GM23338 (cell line): ENCODE measurements at regions not wholly inside any gene's neighbourhood (a gene's known extent, or its start where the extent isn't known, plus 50 kb on each side); places are given as distances from the start of the nearest gene placed in this dataset.

Source experiments
- ATAC-seq: fragments of 200-7000 bp; cut with Tn5 transposase; 3 replicates; pipeline ENCODE4 v1.9.1; 2020
- DNase-seq: peaks from one replicate; pipeline ENCODE4 v3.0.0-alpha.2; 2015; ENCODE audit warnings: low spot score
- H2AFZ ChIP-seq: fragments of 200-600 bp; sonication (generic); 2 replicates; pipeline ENCODE4 v1.8.0; 2016; ENCODE audit warnings: antibody characterized with exemption, mild to moderate bottlenecking, moderate library complexity
- H3F3A ChIP-seq: fragments of 200-600 bp; sonication (generic); replicated peaks from 2 replicates; pipeline ENCODE4 v1.8.0; 2017; ENCODE audit warnings: antibody characterized with exemption, mixed run types, low read depth
- H3K27ac ChIP-seq: fragments of 200-600 bp; sonication (generic); 2 replicates; pipeline ENCODE4 v1.6.1; 2016; ENCODE audit warnings: low read depth
- H3K27me3 ChIP-seq: fragments of 200-600 bp; sonication (generic); 2 replicates; pipeline ENCODE4 v1.8.0; 2016; ENCODE audit warnings: mild to moderate bottlenecking, mixed run types, moderate library complexity; ENCODE audit not compliant: insufficient read depth
- H3K36me3 ChIP-seq: fragments of 200-600 bp; sonication (generic); 2 replicates; pipeline ENCODE4 v1.8.0; 2016; ENCODE audit warnings: mild to moderate bottlenecking; ENCODE audit not compliant: insufficient read depth
- H3K4me1 ChIP-seq: fragments of 200-600 bp; sonication (generic); 2 replicates; pipeline ENCODE4 v1.8.0; 2016; ENCODE audit warnings: mild to moderate bottlenecking, moderate library complexity; ENCODE audit not compliant: insufficient read depth
- H3K4me2 ChIP-seq: fragments of 200-600 bp; sonication (generic); 2 replicates; pipeline ENCODE4 v1.7.1; 2017; ENCODE audit warnings: mixed run types
- H3K4me3 ChIP-seq: fragments of 200-600 bp; sonication (generic); 2 replicates; pipeline ENCODE4 v1.6.1; 2016; ENCODE audit warnings: mixed run types
- H3K79me2 ChIP-seq: fragments of 200-600 bp; sonication (generic); replicated peaks from 2 replicates; pipeline ENCODE4 v1.8.0; 2017; ENCODE audit warnings: mild to moderate bottlenecking; ENCODE audit not compliant: insufficient read depth
- H3K9me2 ChIP-seq: fragments of 200-600 bp; sonication (generic); 2 replicates; pipeline ENCODE4 v1.8.0; 2017; ENCODE audit not compliant: insufficient read depth
- H4K20me1 ChIP-seq: fragments of 200-600 bp; sonication (generic); replicated peaks from 2 replicates; pipeline ENCODE4 v1.8.0; 2017; ENCODE audit warnings: mild to moderate bottlenecking; ENCODE audit not compliant: insufficient read depth
- H3K27ac Mint-ChIP-seq: 2 replicates; pipeline ENCODE4 v1.8.0; 2020; ENCODE audit warnings: inconsistent platforms, mild to moderate bottlenecking, moderate library complexity, mixed read lengths
- H3K27me3 Mint-ChIP-seq: 3 replicates; pipeline ENCODE4 v1.8.0; 2022; ENCODE audit warnings: low read depth, mild to moderate bottlenecking, moderate library complexity, mixed read lengths, inconsistent platforms; ENCODE audit not compliant: insufficient read depth, poor library complexity
- H3K36me3 Mint-ChIP-seq: 3 replicates; pipeline ENCODE4 v1.8.0; 2021; ENCODE audit warnings: low read depth, mild to moderate bottlenecking, inconsistent platforms, moderate library complexity, mixed read lengths
- H3K4me1 Mint-ChIP-seq: 3 replicates; pipeline ENCODE4 v1.8.0; 2020; ENCODE audit warnings: mild to moderate bottlenecking, inconsistent platforms, mixed read lengths
- H3K4me3 Mint-ChIP-seq: 3 replicates; pipeline ENCODE4 v1.8.0; 2021; ENCODE audit warnings: moderate library complexity, mild to moderate bottlenecking, inconsistent platforms, mixed read lengths
- H3K9me3 Mint-ChIP-seq: 3 replicates; pipeline ENCODE4 v1.8.0; 2020; ENCODE audit warnings: moderate library complexity, mild to moderate bottlenecking, inconsistent platforms, mixed read lengths
- CREB1 ChIP-seq: fragments of 250-450 bp; sonication (Bioruptor Pico); IDR thresholded peaks from 2 replicates; pipeline ENCODE4 v1.5.0; 2020; ENCODE audit warnings: low read depth, mild to moderate bottlenecking, moderate library complexity
- CTCF ChIP-seq, 2 experiments: fragments of 200-600 bp in 1 of 2; sonication (generic) in 1 of 2; conservative IDR thresholded peaks; 2 replicates each; pipeline versions ENCODE4 v1.5.1 to v1.6.1; 2016 to 2017; ENCODE audit warnings: antibody characterized with exemption in 2 of 2, low read depth in 2 of 2, mild to moderate bottlenecking in 2 of 2, moderate library complexity in 1 of 2
- ETS1 ChIP-seq: IDR thresholded peaks from 2 replicates; pipeline ENCODE4 v1.6.1; 2016; ENCODE audit warnings: antibody characterized with exemption
- EZH2phosphoT487 ChIP-seq: fragments of 200-600 bp; sonication (generic); IDR thresholded peaks from one replicate; pipeline ENCODE4 v1.8.1; 2018; ENCODE audit warnings: antibody characterized with exemption; ENCODE audit not compliant: unreplicated experiment
- NANOG ChIP-seq: IDR thresholded peaks from 2 replicates; pipeline ENCODE4 v1.6.1; 2016; ENCODE audit warnings: antibody characterized with exemption, borderline replicate concordance
- POLR2AphosphoS5 ChIP-seq: IDR thresholded peaks from 2 replicates; pipeline ENCODE4 v1.6.1; 2016; ENCODE audit warnings: antibody characterized with exemption, low read depth
- REST ChIP-seq: IDR thresholded peaks from one replicate; pipeline ENCODE4 v1.6.1; 2018; ENCODE audit warnings: antibody characterized with exemption; ENCODE audit not compliant: unreplicated experiment
- STAT1 ChIP-seq: IDR thresholded peaks from one replicate; pipeline ENCODE4 v1.6.1; 2016; ENCODE audit warnings: antibody characterized with exemption; ENCODE audit not compliant: unreplicated experiment
- ZNF114 ChIP-seq: fragments of 250-450 bp; sonication (Bioruptor Pico); IDR thresholded peaks from 2 replicates; pipeline ENCODE4 v1.5.0; 2020; ENCODE audit warnings: mild to moderate bottlenecking, moderate library complexity
- ZNF331 ChIP-seq: fragments of 250-450 bp; sonication (Bioruptor Pico); IDR thresholded peaks from 2 replicates; pipeline ENCODE4 v1.5.0; 2020; ENCODE audit warnings: low read depth, mild to moderate bottlenecking, moderate library complexity

GRCh38 chr16:82301146-82301755 lies 131.2 kb upstream of the MPHOSPH6 start:
- Histone ChIP-seq H3K27ac (no peak overlapping the region), H3K9me2 (no peaks in the 10 kb centered on the region), H3K4me3 (no peak overlapping the region), H3K27me3 (no peaks in the 10 kb centered on the region), H3K36me3 (no peaks in the 10 kb centered on the region), H3K4me1 (no peaks in the 10 kb centered on the region), H3K4me2 (no peak overlapping the region), H2AFZ (no peak overlapping the region), H3K79me2 (no peaks in the 10 kb centered on the region), H3F3A (0 out of 2 replicates have a peak, but pooled peaks cover 2% of the 10 kb centered on the region), H4K20me1 (no peaks in the 10 kb centered on the region)
- DNase-seq, result no peak
- Mint-ChIP-seq H3K36me3 (no peaks in the 10 kb centered on the region), H3K9me3 (no peaks in the 10 kb centered on the region; the same call in 2 of the 3 replicates), H3K27ac (no peak overlapping the region), H3K4me1 (no peaks in the 10 kb centered on the region), H3K4me3 (no peak overlapping the region), H3K27me3 (peaks cover 4% of the 10 kb centered on the region)
- ATAC-seq, result no peak
- TF ChIP-seq EZH2phosphoT487 (no peak), POLR2AphosphoS5 (no peak), ETS1 (no peak), REST (no peak)

- no peaks in the 10 kb centered on the region for H3K36me3 Mint-ChIP-seq
- no peaks in the 10 kb centered on the region for H3K79me2 ChIP-seq
- no peak overlapping the region for H3K27ac Mint-ChIP-seq
- no peaks in the 10 kb centered on the region for H3K27me3 ChIP-seq
- H3F3A ChIP-seq, result 0 out of 2 replicates have a peak, but pooled peaks cover 2% of the 10 kb centered on the region
- H3K4me2 ChIP-seq, result no peak overlapping the region
- DNase-seq, result no peak
- no peak overlapping the region for H3K27ac ChIP-seq
- H3K4me1 Mint-ChIP-seq, result peaks cover under 1% of the 10 kb centered on the region; the same call in 2 of the 3 replicates
- H3K4me1 ChIP-seq, result no peaks in the 10 kb centered on the region
- no peak for ATAC-seq
- no peaks in the 10 kb centered on the region for H3K9me2 ChIP-seq
- H4K20me1 ChIP-seq, result no peaks in the 10 kb centered on the region
- H3K36me3 ChIP-seq, result no peaks in the 10 kb centered on the region
- peaks cover 4% of the 10 kb centered on the region for H3K27me3 Mint-ChIP-seq
- H3K4me3 Mint-ChIP-seq, result no peak overlapping the region
- H2AFZ ChIP-seq, result no peak overlapping the region
- H3K9me3 Mint-ChIP-seq, result no peaks in the 10 kb centered on the region; the same call in 2 of the 3 replicates
- H3K4me3 ChIP-seq, result no peak overlapping the region
- TF ChIP-seq REST, result no peak
- no peak for TF ChIP-seq STAT1
- no peak for TF ChIP-seq POLR2AphosphoS5
- TF ChIP-seq CREB1, result no peak
- no peak for TF ChIP-seq NANOG
- no peak for TF ChIP-seq ETS1
- no peak for TF ChIP-seq CTCF (conservative IDR thresholded peaks at IDR 0.05; ENCODE audit: low read depth in 2 of 2)
- no peak for TF ChIP-seq ZNF331 (CRISPR knock-in tag)
- TF ChIP-seq ZNF114 (CRISPR knock-in tag), result no peak
These were observed 130.4 kb upstream of the MPHOSPH6 start for GRCh38 chr16:82300374-82300951.
